Muscle layer of duodenum (tissue), 2 donors: ENCODE measurements at regions not wholly inside any gene's neighbourhood (a gene's known extent, or its start where the extent isn't known, plus 50 kb on each side); places are given as distances from the start of the nearest gene placed in this dataset.
"Not testable (repeated sequence)": the region's sequence is repeated elsewhere in the genome, so short reads cannot be mapped to it uniquely, and the experiment has no call there.

Experiments used
- H3K27ac ChIP-seq: one replicate; pipeline ENCODE4 v1.7.0; 2013; ENCODE audit warnings: mild to moderate bottlenecking, low read length
- H3K27me3 ChIP-seq: one replicate; pipeline ENCODE4 v1.7.0; 2013; ENCODE audit warnings: low read depth, mild to moderate bottlenecking, control low read depth, low read length
- H3K36me3 ChIP-seq, 2 donors: one replicate each; pipeline ENCODE4 v1.7.0; 2013; ENCODE audit warnings: low read length in 2 of 2, control low read depth in 1 of 2, mild to moderate bottlenecking in 1 of 2; ENCODE audit not compliant: insufficient read depth in 2 of 2, control insufficient read depth in 1 of 2
- H3K4me1 ChIP-seq, 2 donors: one replicate each; pipeline ENCODE4 v1.7.0; 2013; ENCODE audit warnings: low read length in 2 of 2, mild to moderate bottlenecking in 2 of 2, control low read depth in 1 of 2, moderate library complexity in 1 of 2; ENCODE audit not compliant: insufficient read depth in 2 of 2, control insufficient read depth in 1 of 2
- H3K4me3 ChIP-seq, 2 donors: one replicate each; pipeline ENCODE4 v1.7.0; 2013; ENCODE audit warnings: low read length in 2 of 2, low read depth in 1 of 2, mild to moderate bottlenecking in 1 of 2
- H3K9me3 ChIP-seq, 2 donors: one replicate each; pipeline ENCODE4 v1.7.0; 2013; ENCODE audit warnings: low read length in 2 of 2, control low read depth in 1 of 2, mild to moderate bottlenecking in 1 of 2; ENCODE audit not compliant: control insufficient read depth in 1 of 2
- donor health status: healthy.

GRCh38 chr15:26043018-26043417 is 179.9 kb upstream of the ATP10A start:
- Histone ChIP-seq H3K9me3 (no peaks in the 10 kb centered on the region), H3K27me3 (no peaks in the 10 kb centered on the region), H3K27ac (no peak overlapping the region), H3K36me3 (no peaks in the 10 kb centered on the region), H3K4me1 (no peaks in the 10 kb centered on the region), H3K4me3 (no peak overlapping the region)

DNA sequence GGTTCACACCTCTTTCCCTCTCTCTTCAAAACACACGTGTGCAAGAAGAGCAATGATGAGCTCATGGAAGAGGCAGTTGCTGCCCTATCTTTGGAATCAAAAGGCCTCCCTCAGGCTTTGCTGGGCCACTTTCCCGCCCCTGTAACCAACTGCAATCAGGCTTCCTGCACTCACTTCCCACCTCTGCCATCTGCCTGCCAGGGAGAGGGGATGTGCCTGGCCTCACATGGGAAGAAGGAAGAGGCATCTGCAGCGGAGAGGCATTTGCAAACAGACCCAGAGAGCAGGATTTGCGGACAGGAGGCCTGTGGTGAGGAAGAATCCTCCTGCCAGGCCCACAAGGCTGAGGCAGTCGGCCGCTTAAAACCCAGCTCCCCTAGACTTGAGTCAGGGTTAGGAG is 175.6 kb upstream of the ATP10A start:
- Histone ChIP-seq H3K9me3 (no peaks in the 10 kb centered on the region), H3K4me3 (no peak overlapping the region), H3K27me3 (no peaks in the 10 kb centered on the region), H3K4me1 (no peaks in the 10 kb centered on the region), H3K27ac (no peak overlapping the region), H3K36me3 (no peaks in the 10 kb centered on the region)

- Histone ChIP-seq H3K27me3 (no peaks in the 10 kb centered on the region), H3K36me3 (no peaks in the 10 kb centered on the region), H3K4me1 (no peaks in the 10 kb centered on the region), H3K27ac (no peak overlapping the region), H3K9me3 (no peaks in the 10 kb centered on the region), H3K4me3 (no peak overlapping the region)
Measured at GRCh38 chr15:26037369-26037768, 174.2 kb upstream of the ATP10A start.

- Histone ChIP-seq H3K4me1 (no peaks in the 10 kb centered on the region), H3K9me3 (no peaks in the 10 kb centered on the region), H3K27me3 (no peaks in the 10 kb centered on the region), H3K36me3 (no peaks in the 10 kb centered on the region), H3K4me3 (no peak overlapping the region), H3K27ac (no peak overlapping the region)
Measured at GRCh38 chr15:26033493-26033892, 170.4 kb upstream of the ATP10A start.

DNA sequence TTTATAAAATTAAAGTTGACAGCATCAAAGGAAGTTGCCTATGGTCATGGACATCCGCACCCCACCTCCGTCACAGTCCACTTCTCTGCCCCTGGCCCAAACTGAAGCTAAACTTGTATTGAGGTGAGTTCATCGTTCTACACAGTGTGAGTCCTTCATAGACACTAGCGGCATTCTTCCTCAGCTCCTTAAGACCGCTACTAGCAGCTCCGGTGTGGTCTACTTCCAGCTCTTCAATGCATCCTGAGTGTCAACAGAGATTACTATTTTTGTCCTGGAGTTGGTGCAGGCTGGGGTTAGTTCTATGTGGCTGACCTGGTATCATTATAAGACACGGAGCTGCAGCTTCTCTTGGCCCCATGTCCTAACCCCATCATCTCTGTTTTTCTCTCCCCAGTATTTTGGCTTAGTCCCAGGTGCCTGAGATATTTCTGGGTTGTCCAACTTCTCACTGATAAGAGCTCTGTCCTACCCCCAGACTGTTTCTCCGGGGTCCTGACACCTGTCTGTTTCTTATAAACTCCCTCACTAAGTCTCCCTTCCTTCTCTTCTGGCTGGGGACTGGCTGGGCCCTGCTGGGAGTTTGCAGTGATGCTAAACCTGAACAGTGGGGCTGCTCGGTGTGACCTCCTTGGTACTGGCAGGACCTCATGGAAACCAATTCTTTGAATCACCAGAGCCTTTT is 169.2 kb upstream of the ATP10A start:
- no peaks in the 10 kb centered on the region for H3K4me1 ChIP-seq
- no peaks in the 10 kb centered on the region for H3K36me3 ChIP-seq
- no peaks in the 10 kb centered on the region for H3K27me3 ChIP-seq
- H3K27ac ChIP-seq: no peak overlapping the region
- H3K4me3 ChIP-seq: no peak overlapping the region
- H3K9me3 ChIP-seq: no peaks in the 10 kb centered on the region

GRCh38 chr15:26029586-26029985 is 166.5 kb upstream of the ATP10A start:
- not testable (repeated sequence) for H3K27ac ChIP-seq, H3K4me1 ChIP-seq, H3K9me3 ChIP-seq, H3K36me3 ChIP-seq, H3K4me3 ChIP-seq, H3K27me3 ChIP-seq

DNA sequence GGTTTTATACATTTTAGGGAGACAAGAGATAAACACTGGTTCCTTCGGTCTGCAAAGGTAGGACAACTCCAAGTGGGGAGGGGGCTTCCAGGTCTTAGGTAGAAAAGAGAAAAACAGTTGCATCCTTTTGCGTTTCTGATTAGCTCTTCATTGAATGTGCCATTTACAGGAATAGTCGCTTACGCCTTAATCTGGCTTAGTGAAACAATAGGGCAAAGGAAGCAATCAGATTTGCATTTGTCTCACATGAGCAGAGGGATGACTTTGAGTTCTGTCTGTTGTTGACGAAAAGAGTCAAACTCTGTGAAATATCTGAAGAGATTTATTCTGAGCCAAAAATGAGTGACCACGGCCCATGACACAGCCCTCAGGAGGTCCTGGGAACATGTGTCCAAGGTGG is 166.0 kb upstream of the ATP10A start:
- H3K36me3 ChIP-seq: no peaks in the 10 kb centered on the region
- H3K4me1 ChIP-seq: no peaks in the 10 kb centered on the region
- no peaks in the 10 kb centered on the region for H3K9me3 ChIP-seq
- no peak overlapping the region for H3K27ac ChIP-seq
- no peaks in the 10 kb centered on the region for H3K27me3 ChIP-seq
- no peak overlapping the region for H3K4me3 ChIP-seq

- Histone ChIP-seq H3K9me3 (no peaks in the 10 kb centered on the region), H3K4me1 (no peaks in the 10 kb centered on the region), H3K27ac (no peak overlapping the region), H3K27me3 (no peaks in the 10 kb centered on the region), H3K4me3 (no peak overlapping the region), H3K36me3 (no peaks in the 10 kb centered on the region)
Measured at GRCh38 chr15:26028086-26028740, 165.1 kb upstream of the ATP10A start.

- H3K27ac ChIP-seq, H3K4me1 ChIP-seq, H3K36me3 ChIP-seq, H3K9me3 ChIP-seq, H3K27me3 ChIP-seq, H3K4me3 ChIP-seq: not testable (repeated sequence)
Measured at GRCh38 chr15:26026671-26027070, 163.5 kb upstream of the ATP10A start.

GRCh38 chr15:26024241-26024640 is 161.1 kb upstream of the ATP10A start:
- Histone ChIP-seq H3K4me1 (no peaks in the 10 kb centered on the region), H3K27ac (no peak overlapping the region), H3K27me3 (no peaks in the 10 kb centered on the region), H3K9me3 (no peaks in the 10 kb centered on the region), H3K4me3 (no peak overlapping the region), H3K36me3 (no peaks in the 10 kb centered on the region)

DNA sequence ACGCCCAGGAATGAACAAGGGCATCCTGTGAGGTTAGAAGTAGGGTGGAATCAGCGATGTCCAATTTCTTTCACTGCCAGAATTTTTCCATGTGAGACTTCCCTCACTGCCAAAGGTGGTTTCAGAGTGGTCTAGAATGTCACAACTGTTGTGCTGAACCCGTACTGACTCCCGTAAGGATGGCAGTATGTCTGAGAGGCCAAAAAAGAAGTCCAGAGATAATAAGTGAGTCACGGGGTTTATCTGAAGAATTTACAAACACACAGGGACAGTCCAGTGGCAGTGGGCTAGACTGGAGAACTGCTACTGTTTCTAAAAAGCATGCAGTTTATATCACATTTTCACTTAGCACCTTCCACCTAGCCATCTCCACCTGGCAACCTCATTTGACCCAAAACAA is 160.6 kb upstream of the ATP10A start:
- no peaks in the 10 kb centered on the region for H3K9me3 ChIP-seq
- no peak overlapping the region for H3K4me3 ChIP-seq
- no peaks in the 10 kb centered on the region for H3K27me3 ChIP-seq
- no peak overlapping the region for H3K27ac ChIP-seq
- no peaks in the 10 kb centered on the region for H3K4me1 ChIP-seq
- no peaks in the 10 kb centered on the region for H3K36me3 ChIP-seq

DNA sequence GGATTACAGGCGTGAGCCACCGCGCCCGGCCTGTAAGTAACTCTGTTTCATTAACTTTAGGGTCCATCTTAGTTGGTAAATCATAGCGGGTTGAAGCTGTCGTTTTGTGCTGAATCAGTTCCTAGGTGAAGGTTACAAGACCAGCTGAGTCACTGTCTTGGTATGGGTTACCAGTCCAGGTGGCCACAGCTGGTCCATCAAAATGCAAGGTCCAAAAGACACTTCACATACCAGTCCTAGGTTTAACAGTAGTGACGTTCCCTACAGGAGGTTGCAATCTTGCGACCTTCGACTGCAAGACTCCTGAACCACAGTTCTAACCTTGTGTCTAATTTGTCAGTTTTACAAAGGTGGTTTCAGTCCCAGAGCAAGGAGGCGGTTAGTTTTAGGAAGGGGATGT is 160.1 kb upstream of the ATP10A start:
- no peaks in the 10 kb centered on the region for H3K4me1 ChIP-seq
- no peak overlapping the region for H3K27ac ChIP-seq
- H3K27me3 ChIP-seq: no peaks in the 10 kb centered on the region
- H3K9me3 ChIP-seq: no peaks in the 10 kb centered on the region
- no peak overlapping the region for H3K4me3 ChIP-seq
- H3K36me3 ChIP-seq: no peaks in the 10 kb centered on the region
